Psoas muscle (tissue), 7 donors: ENCODE measurements at regions not wholly inside any gene's neighbourhood (a gene's known extent, or its start where the extent isn't known, plus 50 kb on each side); places are given as distances from the start of the nearest gene placed in this dataset.

Source experiments
- ATAC-seq, 4 donors: fragments of 200-7000 bp; cut with Tn5 transposase; one replicate each; pipeline ENCODE4 v1.9.1; 2020; ENCODE audit warnings: moderate library complexity in 3 of 4, mild to moderate bottlenecking in 2 of 4
- DNase-seq, 2 donors: peaks; one replicate each; pipeline ENCODE4 v3.0.0-alpha.2; 2020
- H3K27ac ChIP-seq: fragments of 200-600 bp; one replicate; pipeline ENCODE4 v1.8.0; 2022
- H3K27me3 ChIP-seq, 3 donors: fragments of 200-600 bp in 1 of 3; one replicate each; pipeline versions ENCODE4 v1.6.1 to v1.8.0; 2013 to 2022; ENCODE audit warnings: low read length in 2 of 3, mild to moderate bottlenecking in 2 of 3, moderate library complexity in 1 of 3; ENCODE audit not compliant: insufficient read depth in 3 of 3
- H3K36me3 ChIP-seq, 2 donors: fragments of 200-600 bp in 1 of 2; one replicate each; pipeline versions ENCODE4 v1.6.1 to v1.8.0; 2013 to 2022; ENCODE audit warnings: low read depth in 1 of 2, mild to moderate bottlenecking in 1 of 2, moderate library complexity in 1 of 2; ENCODE audit not compliant: insufficient read depth in 1 of 2
- H3K4me1 ChIP-seq: fragments of 200-600 bp; one replicate; pipeline ENCODE4 v1.8.0; 2022
- H3K4me3 ChIP-seq: fragments of 200-600 bp; one replicate; pipeline ENCODE4 v1.8.0; 2022; ENCODE audit warnings: mild to moderate bottlenecking
- H3K9me3 ChIP-seq: fragments of 200-600 bp; one replicate; pipeline ENCODE4 v1.8.0; 2022
- WGBS, 3 donors: extraction: QIAGEN DNeasy Blood & Tissue Kit; methylation state at CpG; one replicate each; pipeline versions ENCODE4 v1.1.6 to v1.1.7; 2013; 5-methylcytosine and 5-hydroxymethylcytosine counted together
- intact Hi-C, 2 donors: fragments of 100-400 bp; cut with DNase I; formaldehyde crosslinking; loops; one replicate each; pipeline versions ENCODE4 v1.11.0 to v1.14.2; 2022
- TF ChIP-seq, protein P1 (sequence below): fragments of 200-600 bp; IDR thresholded peaks from one replicate; pipeline ENCODE4 v1.8.0; 2022; ENCODE audit warnings: antibody characterized with exemption
- donor health status: healthy with polysubstance abuse.
- donor health status: DM: no; HTN: no; CAD: no; lungs with moderate emphysema.
- donor health status: Bipolar disorder and iron deficiency.
- donor health status: healthy.
- donor health status: DM: yes; HTN: yes; CAD: no.
- donor health status: DM: no; HTN: no; CAD: no.
- donor health status: DM: yes; HTN: yes; CAD: no.

DNA sequence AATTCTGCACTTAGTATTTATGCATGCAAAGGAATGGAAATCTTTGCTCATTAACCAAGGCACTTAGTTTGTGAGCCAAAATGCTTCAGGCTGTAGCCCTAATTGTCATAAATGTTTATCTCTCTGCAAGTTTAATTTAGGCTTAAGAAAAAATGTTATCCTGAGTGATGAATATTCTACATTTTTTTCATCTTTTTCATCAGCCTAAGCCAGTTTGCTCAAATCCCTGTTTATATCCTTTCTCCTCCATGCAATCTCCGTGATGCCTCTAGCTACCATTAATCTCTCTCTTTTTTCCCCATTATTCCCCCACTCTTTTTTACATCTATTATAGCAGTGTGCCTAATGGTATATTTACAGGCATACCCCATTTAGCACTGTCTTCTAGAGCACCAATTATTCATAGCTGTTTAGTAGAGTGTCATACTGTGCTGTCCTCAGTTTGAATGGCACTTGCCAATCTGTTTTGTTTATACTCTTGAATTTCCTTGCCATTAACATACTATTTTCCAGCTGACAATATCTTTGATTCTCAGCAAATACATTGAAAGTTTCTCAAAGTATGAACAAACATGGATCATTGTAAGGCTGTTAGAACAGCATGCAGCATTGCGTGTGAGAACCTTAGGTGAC is 1457.0 kb downstream of the MAT2B start:
- intact Hi-C loops: no loop called here
- Histone ChIP-seq H3K36me3 (no peaks in the 10 kb centered on the region), H3K27me3 (no peaks in the 10 kb centered on the region), H3K4me1 (no peaks in the 10 kb centered on the region), H3K27ac (no peak overlapping the region), H3K4me3 (no peak overlapping the region), H3K9me3 (no peaks in the 10 kb centered on the region)
- no peak for DNase-seq
- TF ChIP-seq, protein P1, sequence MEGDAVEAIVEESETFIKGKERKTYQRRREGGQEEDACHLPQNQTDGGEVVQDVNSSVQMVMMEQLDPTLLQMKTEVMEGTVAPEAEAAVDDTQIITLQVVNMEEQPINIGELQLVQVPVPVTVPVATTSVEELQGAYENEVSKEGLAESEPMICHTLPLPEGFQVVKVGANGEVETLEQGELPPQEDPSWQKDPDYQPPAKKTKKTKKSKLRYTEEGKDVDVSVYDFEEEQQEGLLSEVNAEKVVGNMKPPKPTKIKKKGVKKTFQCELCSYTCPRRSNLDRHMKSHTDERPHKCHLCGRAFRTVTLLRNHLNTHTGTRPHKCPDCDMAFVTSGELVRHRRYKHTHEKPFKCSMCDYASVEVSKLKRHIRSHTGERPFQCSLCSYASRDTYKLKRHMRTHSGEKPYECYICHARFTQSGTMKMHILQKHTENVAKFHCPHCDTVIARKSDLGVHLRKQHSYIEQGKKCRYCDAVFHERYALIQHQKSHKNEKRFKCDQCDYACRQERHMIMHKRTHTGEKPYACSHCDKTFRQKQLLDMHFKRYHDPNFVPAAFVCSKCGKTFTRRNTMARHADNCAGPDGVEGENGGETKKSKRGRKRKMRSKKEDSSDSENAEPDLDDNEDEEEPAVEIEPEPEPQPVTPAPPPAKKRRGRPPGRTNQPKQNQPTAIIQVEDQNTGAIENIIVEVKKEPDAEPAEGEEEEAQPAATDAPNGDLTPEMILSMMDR: no peak
- WGBS, 3 donors: 78 to 90% (median 86%) methylated on average over 2 of the region's 2 CpGs
- ATAC-seq: no peak

DNA sequence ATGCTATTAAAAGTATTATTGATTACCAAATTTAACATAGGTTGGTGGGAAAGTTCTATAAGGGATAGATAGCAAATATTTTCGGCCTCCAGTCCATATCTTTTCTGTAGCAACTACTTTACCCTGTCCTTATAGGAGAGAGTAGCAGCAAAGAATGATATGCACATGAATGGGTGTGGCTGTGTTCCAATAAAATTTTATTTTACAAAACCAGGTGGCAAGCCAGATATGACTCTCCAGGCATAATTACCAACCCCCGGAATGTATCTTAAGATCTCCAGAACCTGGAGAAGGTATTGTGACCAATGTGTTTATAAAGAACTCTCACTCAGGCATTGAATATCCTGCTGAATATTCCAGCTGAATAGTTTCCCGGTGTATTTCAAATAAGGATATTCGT is 1461.2 kb downstream of the MAT2B start:
- WGBS, 3 donors: 72 to 79% (median 76%) methylated on average over 4 of the region's 4 CpGs
- H3K4me3 ChIP-seq: no peak overlapping the region

DNA sequence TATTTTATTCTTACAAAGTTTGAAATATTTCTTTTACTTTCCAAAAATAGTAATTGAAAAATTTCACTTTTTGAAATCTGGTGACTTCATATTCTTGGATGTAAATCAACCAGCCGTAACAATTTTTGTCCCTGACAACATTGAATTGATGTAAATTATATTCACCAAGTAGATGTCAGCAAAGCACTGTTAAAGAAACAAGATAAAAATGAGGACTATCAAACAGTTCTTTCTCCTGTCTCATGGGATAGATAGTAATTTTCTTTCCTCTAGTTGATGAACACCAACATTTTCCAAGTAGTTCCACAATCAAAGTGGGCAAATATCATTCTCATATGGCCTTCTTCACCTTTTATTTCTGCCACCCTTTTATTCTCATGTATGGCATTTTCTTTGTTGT is 1461.9 kb downstream of the MAT2B start:
- Histone ChIP-seq H3K27me3 (no peaks in the 10 kb centered on the region), H3K9me3 (no peaks in the 10 kb centered on the region), H3K4me1 (no peaks in the 10 kb centered on the region), H3K27ac (no peak overlapping the region), H3K4me3 (no peak overlapping the region), H3K36me3 (no peaks in the 10 kb centered on the region)
- 54 to 72% (median 71%) methylated on average over 1 of the region's 1 CpG for WGBS, 3 donors
- no peak for ATAC-seq
- intact Hi-C loops: no loop called here
- DNase-seq: no peak
- TF ChIP-seq, protein P1: no peak

More for the DNA sequence above, 1461.2 kb downstream of the MAT2B start:
- intact Hi-C loops: no loop called here
- H3K36me3 ChIP-seq: no peaks in the 10 kb centered on the region
- no peak overlapping the region for H3K27ac ChIP-seq
- ATAC-seq (no peak), DNase-seq (no peak)
- H3K4me1 ChIP-seq: no peaks in the 10 kb centered on the region
- no peaks in the 10 kb centered on the region for H3K9me3 ChIP-seq
- H3K27me3 ChIP-seq: no peaks in the 10 kb centered on the region
- TF ChIP-seq, protein P1: no peak

DNA sequence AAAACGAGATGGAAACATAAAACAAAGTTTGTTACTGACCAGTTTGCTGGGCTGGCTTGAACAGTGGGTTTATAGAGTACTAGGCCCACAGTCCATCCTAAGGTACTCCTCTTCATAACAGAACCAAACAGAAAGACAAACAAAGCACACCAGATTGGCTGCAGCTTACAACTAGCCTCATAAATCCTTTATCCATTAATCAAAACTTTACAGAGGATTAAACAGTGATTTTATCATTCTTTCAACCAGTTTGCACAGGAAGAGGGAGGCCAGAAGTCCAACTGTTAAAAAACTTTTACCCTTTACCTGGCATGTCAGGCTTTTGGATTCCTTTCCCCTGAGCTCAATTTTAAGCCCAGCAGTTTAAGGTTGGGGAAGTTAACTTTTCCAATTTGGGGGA is 1467.6 kb downstream of the MAT2B start:
- no peak for DNase-seq
- intact Hi-C loops: no loop called here
- ATAC-seq: no peak
- H3K4me1 ChIP-seq: no peaks in the 10 kb centered on the region
- WGBS, 3 donors: 13 to 35% (median 14%) methylated on average over 1 of the region's 1 CpG
- TF ChIP-seq, protein P1: no peak
- no peak overlapping the region for H3K27ac ChIP-seq
- H3K9me3 ChIP-seq: no peaks in the 10 kb centered on the region
- no peaks in the 10 kb centered on the region for H3K36me3 ChIP-seq
- no peak overlapping the region for H3K4me3 ChIP-seq
- no peaks in the 10 kb centered on the region for H3K27me3 ChIP-seq

DNA sequence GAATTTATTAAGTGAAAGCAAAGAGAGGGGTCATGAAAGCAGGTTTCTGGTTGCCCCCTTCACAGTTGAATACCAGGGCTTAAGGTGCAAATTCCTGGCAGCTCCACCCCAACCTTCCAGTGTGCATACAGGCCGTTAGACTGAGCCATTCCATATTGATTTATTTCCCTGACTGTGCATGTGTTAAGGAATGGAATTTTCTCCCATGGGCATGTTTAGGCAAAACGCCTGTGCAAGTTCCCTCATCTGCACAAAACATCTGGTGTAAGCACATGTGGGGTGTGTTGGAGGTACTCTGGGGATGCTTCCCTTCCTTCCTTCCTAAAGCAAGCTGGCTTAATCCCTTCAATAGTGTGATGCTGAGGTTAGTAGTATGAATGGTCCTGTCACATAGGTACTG is 1470.6 kb downstream of the MAT2B start:
- H3K4me3 ChIP-seq: no peak overlapping the region
- H3K27me3 ChIP-seq: no peaks in the 10 kb centered on the region
- DNase-seq (no peak), ATAC-seq (no peak)
- no peaks in the 10 kb centered on the region for H3K4me1 ChIP-seq
- H3K27ac ChIP-seq: no peak overlapping the region
- TF ChIP-seq, protein P1: no peak
- no peaks in the 10 kb centered on the region for H3K9me3 ChIP-seq
- intact Hi-C loops: no loop called here
- no peaks in the 10 kb centered on the region for H3K36me3 ChIP-seq
- WGBS, 3 donors: 26 to 33% (median 29%) methylated on average over 2 of the region's 2 CpGs
